HG02678 (cell line): ENCODE measurements at regions not wholly inside any gene's neighbourhood (a gene's known extent, or its start where the extent isn't known, plus 50 kb on each side); places are given as distances from the start of the nearest gene placed in this dataset.
"Not testable (repeated sequence)": the region's sequence is repeated elsewhere in the genome, so short reads cannot be mapped to it uniquely, and the experiment has no call there.

Source experiments
- ATAC-seq: cut with Tn5 transposase; IDR thresholded peaks from one replicate; pipeline ENCODE4 v1.9.1; 2021; ENCODE audit warnings: mild to moderate bottlenecking, moderate library complexity; ENCODE audit not compliant: unreplicated experiment

DNA sequence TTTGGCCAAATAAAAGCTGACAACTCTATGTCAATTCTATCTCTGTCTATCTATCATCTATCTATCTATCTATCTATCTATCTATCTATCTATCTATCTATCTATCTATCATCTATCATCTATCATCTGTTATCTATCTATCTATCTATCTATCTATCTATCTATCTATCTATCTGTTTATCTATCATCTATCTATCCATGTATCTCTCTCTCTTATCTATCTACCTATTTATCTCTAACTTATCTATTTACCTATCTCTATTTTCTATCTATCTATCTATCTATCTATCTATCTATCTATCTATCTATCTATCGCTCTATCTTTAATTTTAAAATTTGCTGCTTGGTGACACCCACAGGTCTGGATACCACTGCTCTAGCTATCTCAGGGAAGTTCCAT, 271.1 kb downstream of the VRK1 start:
- not testable (repeated sequence) for ATAC-seq

DNA sequence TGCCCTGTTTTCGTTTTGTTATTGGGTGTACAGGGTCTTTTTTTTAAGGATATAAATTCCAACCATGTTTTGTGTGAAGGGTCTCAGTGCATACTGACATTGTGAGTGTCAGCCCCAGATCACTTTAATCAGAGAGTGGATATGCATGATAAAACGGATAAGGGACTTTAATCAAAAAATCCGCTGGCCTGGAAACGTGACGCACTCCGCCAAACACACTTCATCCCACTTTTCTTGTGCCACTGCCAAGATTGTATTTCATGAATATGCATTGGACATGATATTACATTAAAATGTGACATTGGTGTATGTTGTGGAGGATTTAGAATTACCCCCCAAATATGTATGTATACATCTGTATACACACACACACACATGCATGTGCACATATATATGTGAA, 273.1 kb downstream of the VRK1 start:
- no peak for ATAC-seq

DNA sequence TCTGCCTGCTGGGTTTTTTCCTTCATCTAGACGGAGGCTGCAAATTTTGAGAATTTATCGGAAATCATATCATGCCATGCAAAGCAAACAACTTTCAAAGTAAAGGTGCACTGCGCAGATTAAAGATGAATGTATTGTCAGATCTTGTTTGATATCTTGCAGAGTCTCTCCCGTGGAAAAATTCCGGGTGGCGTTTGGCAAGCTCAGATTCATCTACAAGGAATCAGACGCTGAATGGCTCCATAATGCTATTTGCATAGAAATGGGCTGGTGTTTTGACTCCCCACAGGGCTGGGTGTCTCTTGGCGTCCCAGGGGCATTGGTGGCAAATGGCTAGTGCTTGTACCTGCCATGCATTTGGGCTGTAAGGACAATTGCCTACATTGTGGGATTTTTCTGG, 274.0 kb downstream of the VRK1 start:
- no peak for ATAC-seq

DNA sequence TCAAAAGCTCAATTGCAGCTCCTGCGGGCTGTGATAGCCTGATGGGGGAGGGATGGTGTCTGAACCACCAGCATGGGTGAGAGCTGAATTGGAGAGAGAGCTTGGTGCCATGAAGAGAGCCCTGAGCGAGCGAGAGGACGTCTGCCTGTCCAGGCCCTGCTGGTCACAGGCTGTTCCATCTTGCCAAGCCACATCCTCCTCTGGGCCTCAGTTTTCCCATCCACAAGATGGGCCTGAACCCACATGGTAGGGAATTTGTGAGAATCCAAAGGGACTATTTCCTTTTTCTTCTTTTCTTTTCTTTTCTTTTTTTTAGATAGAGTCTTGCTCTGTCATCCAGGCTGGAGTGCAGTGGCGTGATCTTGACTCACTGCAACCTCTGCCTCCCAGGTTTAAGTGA, 276.4 kb downstream of the VRK1 start:
- no peak for ATAC-seq

DNA sequence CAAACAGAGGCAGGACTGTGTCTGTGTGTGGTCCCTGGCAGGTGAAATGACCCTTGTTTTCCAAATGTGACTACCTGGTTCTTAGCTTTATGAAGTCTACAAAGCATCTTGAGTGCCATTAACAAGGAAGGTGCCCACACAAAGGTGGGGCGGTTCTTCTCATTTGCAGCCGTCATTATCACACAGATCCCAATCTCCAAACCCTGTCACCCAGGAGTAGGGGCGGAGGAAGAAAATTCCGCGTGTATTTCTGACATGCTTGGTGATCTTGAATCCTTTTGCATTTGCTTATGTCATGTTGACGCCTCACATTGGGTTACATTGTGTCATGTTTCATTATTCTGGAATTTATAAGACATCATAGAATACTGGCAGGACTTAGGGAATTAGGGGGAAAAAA, 277.3 kb downstream of the VRK1 start:
- no peak for ATAC-seq

DNA sequence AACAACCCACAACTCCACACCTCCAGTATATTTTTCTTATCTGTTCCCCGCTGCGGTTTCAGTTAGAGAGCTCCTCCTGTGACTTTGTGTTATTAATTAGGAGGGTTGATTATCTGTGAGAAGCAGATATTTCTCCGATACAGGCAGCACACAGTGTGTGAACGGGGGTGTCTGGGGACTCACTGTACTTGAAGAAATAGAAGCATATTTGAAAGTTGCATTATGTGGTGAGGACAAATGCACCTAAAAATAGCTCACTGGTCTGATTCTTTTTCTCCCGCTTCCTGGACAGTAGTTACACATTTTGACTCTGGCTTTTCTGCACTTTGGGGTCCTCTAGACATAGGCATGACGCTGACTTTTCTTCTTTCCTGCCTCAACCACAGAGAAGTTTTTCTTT, 277.7 kb downstream of the VRK1 start:
- no peak for ATAC-seq

DNA sequence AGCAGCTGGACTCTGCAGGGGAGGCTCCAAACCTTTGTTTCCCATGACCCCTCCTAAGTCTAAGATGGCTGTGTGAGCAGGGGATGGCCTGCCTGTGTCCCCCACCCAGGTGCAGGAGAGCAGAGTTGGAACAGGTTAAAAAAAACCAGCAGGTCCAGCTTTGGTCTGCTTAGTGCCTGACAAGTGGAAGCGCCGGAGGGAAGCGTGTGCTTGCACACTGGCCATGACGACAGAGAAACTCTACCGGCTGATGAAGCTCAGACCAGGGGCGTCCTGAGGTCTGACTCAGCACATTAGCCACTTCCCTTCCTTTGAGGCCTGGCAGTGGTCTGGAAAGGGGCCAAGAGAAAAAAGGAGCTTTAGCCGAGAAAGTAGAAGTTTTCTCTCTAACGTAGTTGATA, 280.1 kb downstream of the VRK1 start:
- ATAC-seq = peak; percentile 87

DNA sequence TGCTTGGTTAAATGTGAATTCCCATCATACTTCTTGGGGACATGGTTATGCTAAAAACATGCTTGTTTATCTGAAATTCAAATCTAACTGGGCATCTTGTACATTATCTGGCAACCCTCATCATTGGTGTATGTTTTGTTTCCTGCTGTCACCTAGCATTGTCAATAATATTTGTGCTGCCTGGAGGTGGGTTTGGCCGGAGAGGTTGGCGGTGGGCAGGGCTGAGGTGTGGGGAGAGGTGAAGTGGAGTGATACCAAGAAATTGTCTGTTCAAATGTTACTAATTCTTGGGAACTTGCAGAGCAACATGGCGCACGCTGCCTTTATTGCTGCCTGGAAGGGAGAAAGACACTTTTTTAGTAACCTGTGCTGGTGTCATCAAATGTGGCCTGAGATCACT, 280.5 kb downstream of the VRK1 start:
- ATAC-seq = peak; percentile 17

DNA sequence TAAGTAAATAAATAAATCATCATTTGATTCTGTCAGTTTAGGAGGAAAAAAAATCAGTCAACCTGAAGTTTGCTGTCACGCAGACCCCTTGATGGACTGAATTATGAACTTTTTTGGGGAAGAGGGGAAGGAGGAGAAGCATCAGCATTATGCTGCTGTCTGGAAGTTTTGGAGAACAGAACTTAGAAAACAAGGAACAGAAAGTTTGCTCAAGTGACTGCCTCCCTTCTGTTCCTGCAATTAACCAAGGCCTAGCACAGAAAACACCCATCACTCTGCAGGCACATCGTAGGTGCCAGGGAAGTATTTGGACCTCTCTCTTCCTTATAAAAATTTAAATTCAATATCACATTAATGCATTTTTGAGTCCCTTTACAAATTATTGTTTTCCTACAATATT, 283.8 kb downstream of the VRK1 start:
- ATAC-seq = no peak

DNA sequence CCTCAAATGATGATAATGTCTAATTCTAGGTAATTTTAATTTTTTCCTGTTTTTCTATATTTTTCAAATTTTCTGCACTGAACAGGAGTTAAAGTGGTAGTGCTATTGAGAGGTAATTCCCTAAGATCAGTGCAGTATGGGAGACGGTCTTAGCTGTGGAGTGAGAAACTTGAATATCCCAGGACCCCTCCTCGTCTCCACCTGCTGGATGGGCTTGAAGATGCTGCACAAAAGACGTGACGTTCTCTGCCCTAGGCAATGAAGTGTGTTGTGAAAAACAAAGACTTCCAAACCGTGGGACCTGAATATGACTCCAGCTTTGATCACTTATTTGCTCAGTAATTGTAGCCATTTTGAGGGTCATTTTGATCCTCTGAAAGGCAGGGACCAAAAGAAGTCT, 298.1 kb downstream of the VRK1 start:
- ATAC-seq = no peak

DNA sequence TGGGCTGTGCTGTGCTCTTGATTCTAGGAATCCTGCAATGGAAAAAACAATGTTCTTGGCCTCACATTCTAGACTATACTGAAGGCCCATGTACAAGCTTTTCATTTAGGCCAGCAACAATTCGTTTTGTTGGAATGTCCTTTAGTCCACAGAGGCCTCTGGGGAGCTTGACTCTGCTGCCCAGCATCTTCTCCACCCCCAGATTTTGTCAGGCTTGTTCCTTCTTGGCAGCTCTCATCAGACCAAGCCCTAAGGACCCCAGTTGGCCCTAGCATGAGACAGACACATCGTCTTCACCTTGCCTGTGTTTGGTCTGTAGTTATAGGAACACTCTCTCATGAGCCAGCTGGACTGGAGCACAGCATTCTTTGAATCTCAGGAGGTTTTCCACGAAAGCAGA, 300.1 kb downstream of the VRK1 start:
- ATAC-seq = no peak

DNA sequence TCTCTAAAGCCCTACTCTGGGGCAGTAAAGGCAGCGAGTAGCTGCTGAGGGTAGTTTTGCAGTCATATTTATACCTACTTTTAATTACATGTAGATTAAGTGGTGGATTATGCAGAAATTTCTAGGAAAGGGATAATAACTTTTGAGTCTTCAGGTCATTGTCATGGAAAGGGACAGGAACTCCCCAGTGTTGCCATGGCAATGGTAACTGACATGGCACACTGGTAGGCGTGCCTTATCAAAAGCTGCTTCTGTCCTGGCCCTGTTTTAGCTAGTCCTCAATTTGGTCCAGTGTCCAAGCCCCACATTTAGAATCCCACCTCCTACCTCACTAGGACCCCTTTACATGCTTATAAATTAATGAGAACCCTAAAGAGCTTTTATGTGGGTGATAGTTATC, 303.1 kb downstream of the VRK1 start:
- no peak for ATAC-seq

DNA sequence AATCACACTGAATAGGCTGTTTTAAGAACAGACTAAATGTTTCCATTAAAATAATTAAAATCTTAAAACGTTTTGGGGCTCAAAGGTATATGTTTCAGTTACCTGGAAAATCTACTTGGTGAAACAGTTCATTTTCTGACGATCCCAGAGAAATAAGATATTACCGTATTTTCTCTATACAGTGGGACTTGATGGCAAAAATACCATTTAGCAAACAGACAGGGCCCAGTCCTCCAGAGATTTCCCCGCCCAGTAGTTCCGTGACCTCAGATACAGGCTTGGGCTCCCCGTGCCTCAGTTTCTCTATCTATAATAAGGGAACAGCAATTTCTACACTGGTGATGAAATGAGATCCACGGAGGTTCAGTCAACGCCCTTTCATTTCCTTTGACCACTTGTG, 304.4 kb downstream of the VRK1 start:
- no peak for ATAC-seq

DNA sequence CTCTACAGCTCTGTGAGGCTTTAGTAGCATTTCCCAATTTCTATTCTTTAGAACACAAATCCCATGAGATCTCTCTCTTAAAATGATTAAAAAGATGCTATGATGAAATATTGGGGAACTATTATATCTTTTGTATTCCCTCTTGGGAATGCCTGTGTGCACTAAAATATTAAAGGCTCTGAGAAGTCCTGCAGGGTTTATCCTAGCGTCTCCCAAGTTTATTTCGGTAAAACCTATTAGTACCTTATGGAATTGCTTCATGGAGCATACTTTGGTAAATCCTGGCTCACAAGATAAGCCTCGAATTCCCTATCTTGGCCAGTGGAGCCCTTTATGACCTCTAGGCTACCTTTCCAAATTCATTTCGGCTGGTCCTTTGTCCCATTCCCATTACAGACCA, 306.8 kb downstream of the VRK1 start:
- ATAC-seq = no peak

DNA sequence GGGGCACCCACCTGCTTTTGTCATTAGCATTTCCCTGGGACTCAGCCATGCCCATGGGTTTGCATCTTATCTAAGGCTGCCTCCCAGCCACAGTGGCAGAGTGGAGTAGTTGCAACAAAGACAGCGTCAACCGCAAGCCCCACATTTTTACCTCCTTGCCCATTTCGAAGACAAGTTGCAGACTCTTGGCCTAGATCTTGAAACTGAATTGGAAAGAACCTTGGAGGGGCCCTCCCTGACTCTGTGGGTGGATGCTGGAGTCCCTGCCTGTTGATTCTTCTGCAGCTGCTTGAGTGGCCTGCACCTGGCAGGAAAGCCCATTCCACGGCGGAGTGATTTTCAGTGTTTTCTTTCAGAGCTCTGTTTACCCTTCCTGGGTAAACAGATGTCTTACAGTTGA, 309.0 kb downstream of the VRK1 start:
- no peak for ATAC-seq

DNA sequence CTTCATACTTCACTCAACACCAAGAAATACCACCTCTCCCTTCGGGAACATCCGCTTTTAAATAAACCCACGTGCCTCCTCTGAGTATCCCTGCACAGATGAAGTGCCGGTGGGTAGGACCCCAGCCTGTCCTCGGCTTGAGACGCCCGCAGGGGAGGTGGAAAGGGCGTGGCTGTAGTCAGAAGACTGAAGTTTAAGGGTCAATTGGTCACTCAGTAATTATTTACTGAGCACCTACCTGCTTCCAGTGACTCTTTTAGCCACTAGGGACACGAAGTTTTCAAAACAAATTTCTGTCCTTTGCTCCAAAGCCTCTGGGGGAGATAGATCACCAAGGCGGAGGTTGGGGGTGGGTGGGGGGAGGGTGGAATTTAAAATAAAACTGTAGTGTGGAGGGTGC, 309.4 kb downstream of the VRK1 start:
- ATAC-seq = no peak

DNA sequence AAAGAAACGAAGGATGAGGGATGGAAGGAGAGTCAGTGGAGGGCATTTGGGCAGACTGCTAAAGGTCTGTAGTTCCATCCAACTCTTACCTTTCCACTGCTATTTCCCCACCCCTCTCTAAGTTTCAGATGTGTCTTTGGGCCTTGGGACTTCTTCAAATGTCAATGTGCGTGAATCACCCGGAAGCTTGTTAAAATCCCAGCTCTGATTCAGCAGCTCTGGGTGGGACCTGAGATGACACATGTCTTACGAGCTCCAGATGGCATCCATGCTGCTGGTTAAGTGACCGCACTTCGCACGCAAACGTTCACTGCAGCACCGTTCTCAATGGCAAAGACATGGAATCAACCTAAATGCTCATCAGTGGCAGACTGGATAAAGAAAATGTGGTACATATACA, 309.9 kb downstream of the VRK1 start:
- ATAC-seq = no peak

DNA sequence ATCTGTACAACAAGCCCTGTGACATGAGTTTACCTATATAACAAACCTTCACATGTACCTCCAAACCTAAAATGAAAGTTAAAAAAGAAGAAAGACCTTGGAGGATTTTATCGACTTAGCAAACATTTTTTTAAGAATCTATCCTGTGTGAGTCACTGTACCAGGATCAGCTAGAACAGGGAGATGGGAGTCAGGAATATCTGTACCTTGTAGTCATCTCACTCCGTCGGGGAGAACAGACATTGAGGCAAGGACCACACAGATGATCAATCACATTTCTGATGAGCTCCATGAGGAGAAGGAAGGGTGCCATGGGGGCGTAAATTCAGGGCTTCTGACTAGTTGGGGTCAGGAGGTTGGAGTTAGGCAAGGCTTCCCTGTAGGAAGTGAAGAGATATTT, 310.6 kb downstream of the VRK1 start:
- no peak for ATAC-seq

DNA sequence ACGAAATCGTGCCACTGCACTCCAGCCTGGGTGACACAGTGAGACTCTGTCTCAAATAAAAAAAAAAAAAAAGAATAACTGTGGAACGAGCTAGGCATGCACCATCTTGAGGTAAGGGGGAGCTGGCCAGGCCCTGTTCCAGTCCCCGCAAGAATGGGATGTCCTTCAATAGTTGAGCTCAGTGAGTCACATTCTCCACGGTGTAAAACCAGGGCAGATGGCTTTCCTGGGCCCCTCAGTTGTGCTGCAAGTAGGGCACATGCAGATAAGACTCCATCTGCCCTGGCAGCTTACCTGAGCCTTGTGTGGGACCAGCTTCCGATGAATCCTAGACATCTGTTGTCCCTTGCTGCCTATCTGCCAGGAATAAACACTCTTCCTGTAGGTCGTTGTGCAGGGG, 312.1 kb downstream of the VRK1 start:
- ATAC-seq = no peak

DNA sequence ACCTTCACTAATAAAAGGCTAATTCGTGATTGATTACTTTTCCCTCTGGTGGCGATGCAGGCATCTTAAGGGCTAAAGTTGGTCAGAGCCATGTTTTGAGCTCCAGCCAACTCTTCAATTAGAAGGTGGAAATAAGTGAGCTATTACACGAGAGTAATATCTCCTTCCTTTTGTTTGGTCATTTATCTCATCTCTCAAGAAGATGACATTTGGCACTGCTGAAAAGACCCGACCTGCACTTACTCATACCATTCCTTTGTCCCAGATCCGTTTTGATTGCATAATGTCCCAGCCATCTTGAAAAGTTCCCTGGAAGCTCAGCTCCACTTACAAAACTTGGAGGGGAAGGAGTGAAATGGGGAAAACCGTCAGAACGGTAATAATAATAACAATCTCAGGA, 316.2 kb downstream of the VRK1 start:
- no peak for ATAC-seq

DNA sequence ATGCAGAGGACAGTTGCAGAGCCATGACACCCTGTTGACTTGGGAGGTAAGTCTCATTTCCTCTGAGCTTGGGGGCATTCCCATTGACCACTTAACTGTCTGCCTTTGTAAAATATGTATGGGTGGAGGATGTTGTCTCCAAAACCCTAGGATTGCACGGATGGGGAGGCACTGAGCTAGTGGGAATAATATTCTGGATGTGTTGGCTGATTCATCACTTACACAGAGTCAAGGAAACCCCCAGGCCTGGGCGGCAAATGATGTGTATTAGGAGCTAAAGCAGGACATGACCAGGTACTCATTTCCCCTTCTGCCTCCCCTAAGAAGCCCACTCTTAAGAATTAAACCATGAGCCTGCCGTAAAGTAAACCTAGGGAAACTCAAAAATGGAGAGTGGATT, 319.4 kb downstream of the VRK1 start:
- no peak for ATAC-seq

DNA sequence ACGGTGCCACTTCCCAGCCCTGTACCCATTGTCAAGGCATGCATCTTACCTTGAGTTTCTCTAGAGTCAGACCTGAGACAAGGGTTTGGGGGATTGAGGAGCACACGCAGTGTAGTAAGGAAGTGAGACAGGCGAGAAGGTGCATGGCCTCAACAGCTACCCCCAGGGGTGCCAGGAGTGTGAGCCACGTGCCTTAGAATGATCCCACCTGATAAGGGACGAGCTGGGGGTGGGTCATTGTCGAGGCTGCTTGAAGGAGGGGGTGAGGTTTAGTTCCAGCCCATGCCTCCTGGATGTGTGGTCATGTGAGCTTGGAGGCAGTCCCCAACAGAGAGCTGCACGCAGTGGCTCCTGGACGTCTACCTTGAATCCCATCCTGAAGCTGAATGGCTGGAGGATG, 320.5 kb downstream of the VRK1 start:
- ATAC-seq = no peak

DNA sequence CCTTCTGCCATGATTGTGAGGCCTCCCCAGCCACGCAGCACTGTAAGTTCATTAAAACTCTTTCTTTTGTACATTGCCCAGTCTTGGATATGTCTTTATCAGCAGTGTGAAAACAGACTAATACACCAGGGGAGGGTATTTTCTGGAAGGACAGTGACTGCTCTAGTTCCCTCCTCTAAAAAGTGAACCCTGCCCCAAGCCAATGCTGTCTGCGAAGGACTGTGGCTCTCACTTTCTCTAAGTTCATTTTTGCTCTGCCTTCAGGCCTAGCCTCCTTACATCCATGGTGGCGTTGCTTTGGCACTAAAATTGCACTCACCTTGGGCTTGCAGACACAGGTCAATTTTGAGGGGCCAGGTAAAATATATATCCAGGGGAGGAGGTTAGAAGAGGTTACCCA, 323.0 kb downstream of the VRK1 start:
- peak; percentile 12 for ATAC-seq

DNA sequence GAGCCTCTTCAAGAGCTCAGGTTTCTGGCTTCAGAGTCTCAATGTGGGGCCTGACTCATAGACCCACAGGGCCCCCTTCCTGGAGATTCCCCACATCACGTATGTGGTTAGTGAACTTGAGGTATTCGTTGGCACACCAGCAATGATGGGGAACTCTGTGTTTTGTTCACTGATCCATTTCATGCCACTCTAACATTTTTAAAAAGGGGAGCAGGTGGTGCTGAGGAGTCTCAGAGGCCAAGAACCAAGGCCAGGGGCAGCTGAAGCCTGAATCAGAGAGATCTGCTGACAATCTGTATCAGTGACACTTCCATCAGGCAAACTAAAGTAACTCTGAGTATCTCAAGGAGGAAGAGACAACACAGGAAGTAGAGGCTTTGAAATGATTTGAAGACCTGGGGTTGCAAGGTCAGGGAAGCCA, 323.4 kb downstream of the VRK1 start:
- peak; percentile 72 for ATAC-seq
